K562 (cell line): ENCODE measurements at regions not wholly inside any gene's neighbourhood (a gene's known extent, or its start where the extent isn't known, plus 50 kb on each side); places are given as distances from the start of the nearest gene placed in this dataset.

Experiments used
- BACH1 ChIP-seq: fragments of 200-800 bp; sonication (Bioruptor generic); IDR thresholded peaks from 2 replicates; pipeline ENCODE4 v1.6.1; 2016; ENCODE audit warnings: missing genetic modification characterization, missing compliant biosample characterization
- CBX3 ChIP-seq, 2 experiments: IDR thresholded peaks; 1 replicate in 1 of 2; 2 replicates in 1 of 2; pipeline ENCODE4 v1.6.1; 2012; ENCODE audit warnings: inconsistent platforms in 2 of 2, low read length in 2 of 2, borderline replicate concordance in 1 of 2, control low read depth in 1 of 2
- ELK3 ChIP-seq: fragments of 450-650 bp; formaldehyde crosslinking; IDR thresholded peaks from 2 replicates; pipeline ENCODE4 v1.4.0; 2020; ENCODE audit warnings: mild to moderate bottlenecking
- FOS ChIP-seq: IDR thresholded peaks from 3 replicates; pipeline ENCODE4 v1.6.1; 2011; ENCODE audit not compliant: insufficient read length; ENCODE audit errors: extremely low read depth
- FOXA1 ChIP-seq: fragments of 450-650 bp; IDR thresholded peaks from 2 replicates; pipeline ENCODE4 v1.6.1; 2016; ENCODE audit warnings: mild to moderate bottlenecking, borderline replicate concordance
- KDM4B ChIP-seq, 2 experiments: fragments of 450-650 bp in 1 of 2; sonication (generic) in 1 of 2; IDR thresholded peaks; 2 replicates each; pipeline ENCODE4 v1.6.1; 2016 to 2017; ENCODE audit warnings: borderline replicate concordance in 2 of 2, antibody characterized with exemption in 1 of 2, low read depth in 1 of 2, mild to moderate bottlenecking in 1 of 2
- L3MBTL2 ChIP-seq: fragments of 450-650 bp; IDR thresholded peaks from 2 replicates; pipeline ENCODE4 v1.6.1; 2016; ENCODE audit warnings: mild to moderate bottlenecking, moderate library complexity
- MAFG ChIP-seq: fragments of 450-650 bp; conservative IDR thresholded peaks from 2 replicates; pipeline ENCODE4 v1.6.1; 2016; ENCODE audit warnings: missing genetic modification characterization, missing compliant biosample characterization
- MCM3 ChIP-seq: fragments of 450-650 bp; IDR thresholded peaks from 2 replicates; pipeline ENCODE4 v1.6.1; 2016
- NCOR1 ChIP-seq: fragments of 450-650 bp; IDR thresholded peaks from 2 replicates; pipeline ENCODE4 v1.6.1; 2016; ENCODE audit warnings: mild to moderate bottlenecking, moderate library complexity
- NFRKB ChIP-seq: fragments of 450-650 bp; IDR thresholded peaks from 2 replicates; pipeline ENCODE4 v1.6.1; 2016; ENCODE audit warnings: low read depth
- NFYB ChIP-seq: IDR thresholded peaks from 2 replicates; pipeline ENCODE4 v1.6.1; 2011; ENCODE audit warnings: mild to moderate bottlenecking, moderate library complexity; ENCODE audit not compliant: insufficient read length; ENCODE audit errors: extremely low read depth
- POLR2A ChIP-seq: fragments of 450-650 bp; conservative IDR thresholded peaks from 2 replicates; pipeline ENCODE4 v1.6.1; 2016
- POLR2AphosphoS2 ChIP-seq: IDR thresholded peaks from 2 replicates; pipeline ENCODE4 v1.6.1; 2012; ENCODE audit warnings: low read length, improper control_type of control experiment
- SMAD4 ChIP-seq: fragments of 250-450 bp; sonication (Bioruptor Pico); conservative IDR thresholded peaks from 2 replicates; pipeline ENCODE4 v1.8.0; 2021; ENCODE audit warnings: inconsistent platforms, mild to moderate bottlenecking, moderate library complexity
- SMARCC2 ChIP-seq: fragments of 450-650 bp; IDR thresholded peaks from 2 replicates; pipeline ENCODE4 v1.6.1; 2017; ENCODE audit warnings: antibody characterized with exemption, moderate library complexity, mild to moderate bottlenecking, low read depth
- SMARCE1 ChIP-seq: fragments of 450-650 bp; IDR thresholded peaks from 2 replicates; pipeline ENCODE4 v1.7.1; 2016; ENCODE audit warnings: mild to moderate bottlenecking
- SRF ChIP-seq, 2 experiments: fragments of 250-450, 450-650 bp in 1 of 2; sonication (Bioruptor Pico) in 1 of 2; sonication (generic) in 1 of 2; formaldehyde crosslinking; IDR thresholded peaks; 2 replicates each; pipeline versions ENCODE4 v1.5.0 to v1.5.1; 2020 to 2022; ENCODE audit warnings: mild to moderate bottlenecking in 1 of 2, missing genetic modification reagents in 1 of 2
- TRIM24 ChIP-seq, 2 experiments: fragments of 450-650 bp; IDR thresholded peaks; 2 replicates each; pipeline ENCODE4 v1.6.1; 2016
- ZNF316 ChIP-seq: fragments of 450-650 bp; IDR thresholded peaks from 2 replicates; pipeline ENCODE4 v1.6.1; 2016
- ZNF507 ChIP-seq: conservative IDR thresholded peaks from 2 replicates; pipeline ENCODE4 v1.6.1; 2017; ENCODE audit warnings: missing genetic modification characterization, missing compliant biosample characterization
- ZNF584 ChIP-seq: fragments of 200-800 bp; sonication (Bioruptor generic); IDR thresholded peaks from 2 replicates; pipeline ENCODE4 v1.6.1; 2016; ENCODE audit warnings: low read depth, mild to moderate bottlenecking, missing genetic modification characterization, missing compliant biosample characterization
- ZNF592 ChIP-seq: fragments of 450-650 bp; IDR thresholded peaks from 2 replicates; pipeline ENCODE4 v1.6.1; 2017; ENCODE audit warnings: antibody characterized with exemption, mild to moderate bottlenecking
- ZNF717 ChIP-seq: fragments of 250-450 bp; sonication (Bioruptor Pico); IDR thresholded peaks from 2 replicates; pipeline ENCODE4 v1.5.0; 2021
- ZNF76 ChIP-seq: fragments of 250-450 bp; sonication (Bioruptor Pico); IDR thresholded peaks from 2 replicates; pipeline ENCODE4 v1.4.0; 2020; ENCODE audit warnings: mild to moderate bottlenecking, moderate library complexity, borderline replicate concordance
- ZNF766 ChIP-seq: fragments of 200-800 bp; sonication (Bioruptor generic); conservative IDR thresholded peaks from 2 replicates; pipeline ENCODE4 v1.6.1; 2016; ENCODE audit warnings: missing genetic modification characterization, missing compliant biosample characterization
- TF ChIP-seq, protein P1 (sequence below), 2 experiments: fragments of 450-650 bp; conservative IDR thresholded peaks; 2 replicates each; pipeline ENCODE4 v1.6.1; 2017; ENCODE audit warnings: mild to moderate bottlenecking in 2 of 2, moderate library complexity in 2 of 2

GRCh38 chr6:105808571-105808970 lies 277.6 kb upstream of the PRDM1 start (continued):
- TF ChIP-seq FOS (no peak), L3MBTL2 (peak; percentile 74), SMARCE1 (no peak), SMARCC2 (no peak), NCOR1 (peak; percentile 50; the same call in 1 of the 2 replicates), ELK3 (CRISPR knock-in tag) (no peak), MAFG (tag) (peak; percentile 75), TRIM24 (IDR thresholded peaks at IDR 0.05) (no peak), ZNF76 (CRISPR knock-in tag) (0 out of 2 replicates have a peak, but pooled peaks have one; percentile 25), MCM3 (no peak), POLR2A (no peak), ZNF316 (peak; percentile 55), BACH1 (tag) (0 out of 2 replicates have a peak, but pooled peaks have one; percentile 36), ZNF507 (tag) (no peak), NFRKB (no peak), ZNF592 (peak; percentile 81), FOXA1 (no peak), ZNF766 (CRISPR knock-in tag) (no peak), KDM4B (IDR thresholded peaks at IDR 0.05; ENCODE audit: borderline replicate concordance in 2 of 2, low read depth in 1 of 2) (no peak), ZNF717 (no peak), ZNF584 (CRISPR knock-in tag) (no peak), POLR2AphosphoS2 (no peak), SRF (CRISPR knock-in tag; IDR thresholded peaks at IDR 0.05) (no peak), SMAD4 (peak; percentile 79), NFYB (no peak), CBX3 (IDR thresholded peaks at IDR 0.05; ENCODE audit: borderline replicate concordance in 1 of 2, low read length in 2 of 2) (no peak)
- TF ChIP-seq, protein P1, sequence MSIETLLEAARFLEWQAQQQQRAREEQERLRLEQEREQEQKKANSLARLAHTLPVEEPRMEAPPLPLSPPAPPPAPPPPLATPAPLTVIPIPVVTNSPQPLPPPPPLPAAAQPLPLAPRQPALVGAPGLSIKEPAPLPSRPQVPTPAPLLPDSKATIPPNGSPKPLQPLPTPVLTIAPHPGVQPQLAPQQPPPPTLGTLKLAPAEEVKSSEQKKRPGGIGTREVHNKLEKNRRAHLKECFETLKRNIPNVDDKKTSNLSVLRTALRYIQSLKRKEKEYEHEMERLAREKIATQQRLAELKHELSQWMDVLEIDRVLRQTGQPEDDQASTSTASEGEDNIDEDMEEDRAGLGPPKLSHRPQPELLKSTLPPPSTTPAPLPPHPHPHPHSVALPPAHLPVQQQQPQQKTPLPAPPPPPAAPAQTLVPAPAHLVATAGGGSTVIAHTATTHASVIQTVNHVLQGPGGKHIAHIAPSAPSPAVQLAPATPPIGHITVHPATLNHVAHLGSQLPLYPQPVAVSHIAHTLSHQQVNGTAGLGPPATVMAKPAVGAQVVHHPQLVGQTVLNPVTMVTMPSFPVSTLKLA (conservative IDR thresholded peaks at IDR 0.05) = 0 out of 4 replicates have a peak, but pooled peaks of 1 of the 2 experiments have one; percentile 24
